K562 (cell line): ENCODE measurements at regions not wholly inside any gene's neighbourhood (a gene's known extent, or its start where the extent isn't known, plus 50 kb on each side); places are given as distances from the start of the nearest gene placed in this dataset.

Experiments
- ATAC-seq: fragments of 200-7000 bp; cut with Tn5 transposase; 3 replicates; pipeline ENCODE4 v1.9.1; 2020; ENCODE audit warnings: moderate library complexity
- BruUV-seq: library from RNA; stranded (reverse); fragments of 400-500 nt; replicated peaks from 2 replicates; lab custom pipeline; 2021; lab: Mats Ljungman, UMichigan
- CTCF ChIA-PET: fragments of 300-600 bp; formaldehyde crosslinking; extraction: SDS; loops from one replicate; lab custom pipeline; 2021; ENCODE audit warnings: low intra/inter-chr PET ratio; lab: Yijun Ruan, JAX
- POLR2A ChIA-PET: fragments of 300-600, 350-650 bp; sonication (Branson Sonifier 250); formaldehyde crosslinking; extraction: SDS; loops from one replicate; lab custom pipeline; 2021; ENCODE audit warnings: antibody characterized with exemption, inconsistent platforms; lab: Yijun Ruan, JAX
- DNase-seq, 4 experiments: peaks; one replicate each; pipeline versions ENCODE4 v3.0.0 to v3.0.0-alpha.2; 2011 to 2018; ENCODE audit warnings: low spot score in 3 of 4, mixed read lengths in 3 of 4; ENCODE audit errors: extremely low read depth in 1 of 4
- FAIRE-seq: peaks from 2 replicates; lab custom pipeline; 2011; peaks lifted over from hg19 to GRCh38; lab: Jason Lieb, UNC
- H2AFZ ChIP-seq: 2 replicates; pipeline ENCODE4 v1.6.0; 2011; ENCODE audit warnings: low read depth, low read length, control low read depth, inconsistent platforms
- H3K27ac ChIP-seq: fragments of 200-600 bp; 3 replicates; pipeline ENCODE4 v1.8.0; 2011; ENCODE audit warnings: low read depth, mild to moderate bottlenecking, control low read depth, inconsistent platforms, low read length, moderate library complexity, mixed read lengths; ENCODE audit errors: extremely low read depth
- H3K27me3 ChIP-seq, 2 experiments: fragments of 300-600 bp in 1 of 2; 2 replicates in 1 of 2; 3 replicates in 1 of 2; pipeline versions ENCODE4 v1.6.0 to v1.8.0; 2011; ENCODE audit warnings: inconsistent platforms in 2 of 2, low read length in 2 of 2, mild to moderate bottlenecking in 1 of 2, mixed read lengths in 1 of 2, moderate library complexity in 1 of 2; ENCODE audit not compliant: control insufficient read depth in 2 of 2, insufficient read depth in 2 of 2
- H3K36me3 ChIP-seq: fragments of 300-600 bp; 3 replicates; pipeline ENCODE4 v1.8.0; 2011; ENCODE audit warnings: mild to moderate bottlenecking, low read length, inconsistent platforms; ENCODE audit not compliant: control insufficient read depth, insufficient read depth
- H3K4me1 ChIP-seq, 2 experiments: fragments of 200-600 bp in 1 of 2; replicated peaks in 1 of 2; 2 replicates in 1 of 2; 3 replicates in 1 of 2; pipeline versions ENCODE4 v1.5.1 to v1.8.0; 2011; ENCODE audit warnings: inconsistent platforms in 2 of 2, low read length in 2 of 2, mild to moderate bottlenecking in 1 of 2, mixed read lengths in 1 of 2, moderate library complexity in 1 of 2; ENCODE audit not compliant: control insufficient read depth in 2 of 2, insufficient read depth in 2 of 2
- H3K4me2 ChIP-seq: 2 replicates; pipeline ENCODE4 v1.6.1; 2011; ENCODE audit warnings: low read length, control low read depth, inconsistent platforms, mixed read lengths; ENCODE audit not compliant: insufficient read depth
- H3K4me3 ChIP-seq: fragments of 200-600 bp; sonication (generic), shearing (Covaris generic); 2 replicates; pipeline ENCODE4 v1.5.1; 2016; ENCODE audit warnings: control low read depth, inconsistent platforms
- H3K79me2 ChIP-seq: fragments of 200-600 bp; 3 replicates; pipeline ENCODE4 v1.8.0; 2011; ENCODE audit warnings: low read length, inconsistent platforms; ENCODE audit not compliant: control insufficient read depth, insufficient read depth
- H3K9ac ChIP-seq, 2 experiments: 2 replicates each; pipeline versions ENCODE4 v1.6.0 to v1.6.1; 2011; ENCODE audit warnings: low read depth in 2 of 2, low read length in 2 of 2, control low read depth in 1 of 2, inconsistent platforms in 1 of 2, mild to moderate bottlenecking in 1 of 2, mixed read lengths in 1 of 2; ENCODE audit not compliant: insufficient read depth in 1 of 2
- H3K9me1 ChIP-seq: one replicate; pipeline ENCODE4 v1.6.0; 2011; ENCODE audit warnings: inconsistent platforms, mild to moderate bottlenecking, low read length, moderate library complexity; ENCODE audit not compliant: control insufficient read depth, insufficient read depth
- H3K9me3 ChIP-seq: replicated peaks from 2 replicates; pipeline ENCODE4 v1.5.1; 2011; ENCODE audit warnings: low read depth, low read length, inconsistent platforms; ENCODE audit not compliant: control insufficient read depth, insufficient read depth
- H4K20me1 ChIP-seq: replicated peaks from 2 replicates; pipeline ENCODE4 v1.6.1; 2011; ENCODE audit warnings: low read length, inconsistent platforms, mixed read lengths; ENCODE audit not compliant: control insufficient read depth, insufficient read depth
- CCNT2 ChIP-seq: IDR thresholded peaks from 2 replicates; pipeline ENCODE4 v1.6.1; 2011; ENCODE audit warnings: borderline replicate concordance, low read depth, mild to moderate bottlenecking, moderate library complexity, mixed read lengths, low read length; ENCODE audit not compliant: insufficient read length; ENCODE audit errors: extremely low read depth
- ESRRB ChIP-seq: fragments of 250-450 bp; sonication (Bioruptor Pico); IDR thresholded peaks from 2 replicates; pipeline ENCODE4 v1.5.0; 2020; ENCODE audit warnings: mild to moderate bottlenecking, moderate library complexity, borderline replicate concordance
- NFIC ChIP-seq: fragments of 450-650 bp; IDR thresholded peaks from 2 replicates; pipeline ENCODE4 v1.6.1; 2017; ENCODE audit warnings: mild to moderate bottlenecking, inconsistent platforms
- RNF2 ChIP-seq: sonication (generic); IDR thresholded peaks from 2 replicates; pipeline ENCODE4 v1.6.1; 2016
- SP1 ChIP-seq: sonication (generic); formaldehyde crosslinking; IDR thresholded peaks from 2 replicates; pipeline ENCODE4 v1.8.1; 2022; ENCODE audit warnings: mild to moderate bottlenecking, missing genetic modification reagents
- ZC3H11A ChIP-seq: IDR thresholded peaks from 2 replicates; pipeline ENCODE4 v1.6.1; 2012; ENCODE audit warnings: low read depth, low read length, improper control_type of control experiment
- ZNF165 ChIP-seq: fragments of 250-450 bp; sonication (Bioruptor Pico); IDR thresholded peaks from 2 replicates; pipeline ENCODE4 v1.4.0; 2020; ENCODE audit warnings: borderline replicate concordance
- ZNF224 ChIP-seq: sonication (generic); formaldehyde crosslinking; IDR thresholded peaks from 2 replicates; pipeline ENCODE4 v1.8.0; 2022; ENCODE audit warnings: mild to moderate bottlenecking, missing genetic modification reagents
- ZNF347 ChIP-seq: fragments of 450-650 bp; formaldehyde crosslinking; IDR thresholded peaks from 2 replicates; pipeline ENCODE4 v1.4.0; 2020; ENCODE audit warnings: low read depth, mild to moderate bottlenecking, moderate library complexity
- WGBS: fragments of 100-300 bp; shearing (Covaris generic); methylation state at CpG from one replicate; pipeline ENCODE4 v1.1.6; 2016; ENCODE audit warnings: low coverage, mixed read lengths; ENCODE audit not compliant: insufficient coverage; ENCODE audit errors: missing lambda C conversion rate; 5-methylcytosine and 5-hydroxymethylcytosine counted together
- in situ Hi-C: fragments of 300-500 bp; cut with MboI; formaldehyde crosslinking; loops from 4 replicates; pipeline ENCODE4 v1.15.0; 2018; ENCODE audit warnings: inconsistent platforms, mixed read lengths
- intact Hi-C: fragments of 100-400 bp; cut with micrococcal nuclease; formaldehyde crosslinking; loops from 2 replicates; pipeline ENCODE4 v1.14.2; 2022
- TF ChIP-seq, protein P1 (sequence below), 2 experiments: fragments of 450-650 bp; conservative IDR thresholded peaks; 2 replicates each; pipeline ENCODE4 v1.6.1; 2017; ENCODE audit warnings: mild to moderate bottlenecking in 2 of 2, moderate library complexity in 2 of 2

DNA sequence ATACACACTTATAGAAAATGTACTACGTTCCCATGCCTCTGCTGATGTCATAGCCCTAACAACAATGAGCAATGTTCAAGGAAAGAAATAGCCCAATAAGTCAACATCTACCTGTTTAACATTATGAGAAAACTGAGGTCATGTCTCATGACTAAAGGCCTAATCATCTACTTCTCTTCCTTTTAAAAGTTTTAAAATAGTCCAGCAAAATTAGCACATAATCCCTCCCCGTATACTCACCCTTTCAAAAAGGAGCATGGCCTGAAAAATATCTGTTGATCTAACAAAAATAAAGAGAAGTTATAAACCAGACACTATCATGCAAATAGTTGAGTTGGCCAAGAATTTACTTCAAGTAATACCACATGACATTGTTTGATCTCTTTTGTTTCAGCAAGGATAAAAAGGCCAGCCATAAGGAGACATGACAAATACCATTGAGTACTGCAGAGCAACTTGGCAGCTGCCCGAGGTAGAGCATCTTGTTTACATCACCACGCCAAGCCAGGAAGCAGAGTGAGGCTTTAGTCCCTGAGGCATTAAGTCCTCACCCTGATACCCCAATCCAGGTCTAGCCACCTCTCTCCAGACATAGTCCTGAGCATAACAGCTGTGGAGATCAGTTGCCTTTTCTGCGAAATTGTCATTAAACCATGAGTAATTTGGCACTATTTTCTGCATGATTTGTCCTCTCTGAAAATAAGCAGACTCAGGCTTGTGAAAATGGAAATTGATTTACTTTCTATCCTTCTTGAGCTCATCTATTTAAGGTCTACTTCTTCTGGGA lies 137.4 kb upstream of the ETAA1 start:
- POLR2A ChIA-PET, result no interaction called here
- Histone ChIP-seq H2AFZ (no peak overlapping the region), H3K9ac (no peak overlapping the region), H3K27me3 (no peaks in the 10 kb centered on the region; a peak in 1 of 5 replicates), H3K4me2 (no peak overlapping the region), H3K36me3 (no peaks in the 10 kb centered on the region), H4K20me1 (no peaks in the 10 kb centered on the region), H3K4me3 (no peak overlapping the region), H3K4me1 (no peaks in the 10 kb centered on the region), H3K9me3 (no peaks in the 10 kb centered on the region), H3K9me1 (no peaks in the 10 kb centered on the region), H3K79me2 (no peaks in the 10 kb centered on the region), H3K27ac (no peak overlapping the region)
- ATAC-seq (no peak), DNase-seq (no peak), FAIRE-seq (no peak)
- in situ Hi-C loops, result no loop called here
- CTCF ChIA-PET, result no interaction called here
- no TSS peak for BruUV-seq
- no peak for TF ChIP-seq RNF2
- no peak for TF ChIP-seq ESRRB (CRISPR knock-in tag)
- no peak for TF ChIP-seq ZNF347 (CRISPR knock-in tag)
- no peak for TF ChIP-seq SP1
- TF ChIP-seq, protein P1, sequence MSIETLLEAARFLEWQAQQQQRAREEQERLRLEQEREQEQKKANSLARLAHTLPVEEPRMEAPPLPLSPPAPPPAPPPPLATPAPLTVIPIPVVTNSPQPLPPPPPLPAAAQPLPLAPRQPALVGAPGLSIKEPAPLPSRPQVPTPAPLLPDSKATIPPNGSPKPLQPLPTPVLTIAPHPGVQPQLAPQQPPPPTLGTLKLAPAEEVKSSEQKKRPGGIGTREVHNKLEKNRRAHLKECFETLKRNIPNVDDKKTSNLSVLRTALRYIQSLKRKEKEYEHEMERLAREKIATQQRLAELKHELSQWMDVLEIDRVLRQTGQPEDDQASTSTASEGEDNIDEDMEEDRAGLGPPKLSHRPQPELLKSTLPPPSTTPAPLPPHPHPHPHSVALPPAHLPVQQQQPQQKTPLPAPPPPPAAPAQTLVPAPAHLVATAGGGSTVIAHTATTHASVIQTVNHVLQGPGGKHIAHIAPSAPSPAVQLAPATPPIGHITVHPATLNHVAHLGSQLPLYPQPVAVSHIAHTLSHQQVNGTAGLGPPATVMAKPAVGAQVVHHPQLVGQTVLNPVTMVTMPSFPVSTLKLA (conservative IDR thresholded peaks at IDR 0.05), result no peak
- no peak for TF ChIP-seq ZNF165 (CRISPR knock-in tag)
- TF ChIP-seq CCNT2, result no peak
- no peak for TF ChIP-seq ZC3H11A
- TF ChIP-seq NFIC, result no peak
- no peak for TF ChIP-seq ZNF224
- intact Hi-C loops, result no loop called here
- 0% methylated on average over 5 of the region's 5 CpGs for WGBS
